Mesenchymal stem cell (in vitro differentiated cells and primary cell): ENCODE measurements at regions not wholly inside any gene's neighbourhood (a gene's known extent, or its start where the extent isn't known, plus 50 kb on each side); places are given as distances from the start of the nearest gene placed in this dataset.

Source experiments
- DNase-seq: peaks from one replicate; pipeline ENCODE4 v3.0.0-alpha.2; 2013
- H2AFZ ChIP-seq: one replicate; pipeline ENCODE4 v1.6.1; 2013; ENCODE audit warnings: low read depth, mild to moderate bottlenecking, control low read depth, inconsistent platforms, low read length, moderate library complexity
- H2AK5ac ChIP-seq: 2 replicates; pipeline ENCODE4 v1.6.1; 2013; ENCODE audit warnings: low read length, moderate library complexity, mild to moderate bottlenecking, inconsistent platforms; ENCODE audit not compliant: severe bottlenecking
- H2BK120ac ChIP-seq: one replicate; pipeline ENCODE4 v1.6.1; 2013; ENCODE audit warnings: low read depth, mild to moderate bottlenecking, inconsistent platforms, low read length, moderate library complexity
- H2BK12ac ChIP-seq, 2 experiments: one replicate each; pipeline ENCODE4 v1.6.1; 2013; ENCODE audit warnings: inconsistent platforms in 2 of 2, low read length in 2 of 2, mild to moderate bottlenecking in 2 of 2, moderate library complexity in 2 of 2, control low read depth in 1 of 2
- H2BK15ac ChIP-seq: one replicate; pipeline ENCODE4 v1.6.1; 2013; ENCODE audit warnings: mild to moderate bottlenecking, low read depth, inconsistent platforms; ENCODE audit not compliant: poor library complexity, severe bottlenecking
- H2BK5ac ChIP-seq: 2 replicates; pipeline ENCODE4 v1.6.1; 2013; ENCODE audit warnings: low read depth, mild to moderate bottlenecking, low read length, control low read depth, inconsistent platforms; ENCODE audit not compliant: poor library complexity, severe bottlenecking
- H3K14ac ChIP-seq, 2 experiments: one replicate each; pipeline ENCODE4 v1.6.1; 2013; ENCODE audit warnings: inconsistent platforms in 2 of 2, low read length in 2 of 2, control low read depth in 1 of 2, mild to moderate bottlenecking in 1 of 2, moderate library complexity in 1 of 2
- H3K18ac ChIP-seq, 2 experiments: one replicate each; pipeline ENCODE4 v1.6.1; 2013; ENCODE audit warnings: inconsistent platforms in 2 of 2, low read length in 2 of 2, control low read depth in 1 of 2, low read depth in 1 of 2, mild to moderate bottlenecking in 1 of 2
- H3K23ac ChIP-seq, 2 experiments: one replicate each; pipeline ENCODE4 v1.6.1; 2013; ENCODE audit warnings: inconsistent platforms in 2 of 2, low read length in 2 of 2, mild to moderate bottlenecking in 2 of 2, moderate library complexity in 2 of 2, control low read depth in 1 of 2
- H3K27ac ChIP-seq: 2 replicates; pipeline ENCODE4 v1.5.1; 2013; ENCODE audit warnings: mild to moderate bottlenecking, moderate library complexity, low read length, control low read depth, inconsistent platforms; ENCODE audit not compliant: poor library complexity, severe bottlenecking
- H3K27me3 ChIP-seq, 2 experiments: 2 replicates each; pipeline versions ENCODE4 v1.6.1 to v1.7.0; 2013; ENCODE audit warnings: low read length in 2 of 2, mild to moderate bottlenecking in 2 of 2, moderate library complexity in 2 of 2, control low read depth in 1 of 2, inconsistent platforms in 1 of 2; ENCODE audit not compliant: control insufficient read depth in 1 of 2, insufficient read depth in 1 of 2
- H3K36me3 ChIP-seq, 2 experiments: 2 replicates each; pipeline versions ENCODE4 v1.6.1 to v1.7.0; 2013; ENCODE audit warnings: low read length in 2 of 2, control low read depth in 1 of 2, inconsistent platforms in 1 of 2, low read depth in 1 of 2, mild to moderate bottlenecking in 1 of 2; ENCODE audit not compliant: insufficient read depth in 2 of 2, control insufficient read depth in 1 of 2
- H3K4ac ChIP-seq, 2 experiments: one replicate each; pipeline ENCODE4 v1.6.1; 2013; ENCODE audit warnings: inconsistent platforms in 2 of 2, low read length in 2 of 2, mild to moderate bottlenecking in 2 of 2, moderate library complexity in 2 of 2, control low read depth in 1 of 2, low read depth in 1 of 2
- H3K4me1 ChIP-seq: 2 replicates; pipeline ENCODE4 v1.6.1; 2013; ENCODE audit warnings: low read depth, low read length, control low read depth; ENCODE audit not compliant: control insufficient read depth, insufficient read depth
- H3K4me2 ChIP-seq: 2 replicates; pipeline ENCODE4 v1.6.1; 2013; ENCODE audit warnings: low read length, mild to moderate bottlenecking, inconsistent platforms; ENCODE audit not compliant: poor library complexity, severe bottlenecking
- H3K4me3 ChIP-seq, 2 experiments: 2 replicates each; pipeline versions ENCODE4 v1.5.1 to v1.7.0; 2013; ENCODE audit warnings: low read length in 2 of 2, mild to moderate bottlenecking in 2 of 2, control low read depth in 1 of 2, low read depth in 1 of 2; ENCODE audit not compliant: insufficient read depth in 1 of 2
- H3K79me1 ChIP-seq: replicated peaks from 2 replicates; pipeline ENCODE4 v1.6.1; 2013; ENCODE audit warnings: mild to moderate bottlenecking, control low read depth, low read length, inconsistent platforms; ENCODE audit not compliant: poor library complexity, severe bottlenecking
- H3K9ac ChIP-seq: 2 replicates; pipeline ENCODE4 v1.7.0; 2013; ENCODE audit warnings: mild to moderate bottlenecking, low read length, moderate library complexity
- H3K9me3 ChIP-seq: 2 replicates; pipeline ENCODE4 v1.7.0; 2013; ENCODE audit warnings: mild to moderate bottlenecking, low read length; ENCODE audit not compliant: control insufficient read depth
- H4K8ac ChIP-seq: one replicate; pipeline ENCODE4 v1.6.1; 2013; ENCODE audit warnings: inconsistent platforms, mild to moderate bottlenecking, low read length, moderate library complexity
- H4K91ac ChIP-seq: one replicate; pipeline ENCODE4 v1.6.1; 2013; ENCODE audit warnings: mild to moderate bottlenecking, low read length, inconsistent platforms
- WGBS: methylation state at CpG from one replicate; pipeline ENCODE4 v1.1.7; 2013; ENCODE audit warnings: mixed read lengths; 5-methylcytosine and 5-hydroxymethylcytosine counted together

DNA sequence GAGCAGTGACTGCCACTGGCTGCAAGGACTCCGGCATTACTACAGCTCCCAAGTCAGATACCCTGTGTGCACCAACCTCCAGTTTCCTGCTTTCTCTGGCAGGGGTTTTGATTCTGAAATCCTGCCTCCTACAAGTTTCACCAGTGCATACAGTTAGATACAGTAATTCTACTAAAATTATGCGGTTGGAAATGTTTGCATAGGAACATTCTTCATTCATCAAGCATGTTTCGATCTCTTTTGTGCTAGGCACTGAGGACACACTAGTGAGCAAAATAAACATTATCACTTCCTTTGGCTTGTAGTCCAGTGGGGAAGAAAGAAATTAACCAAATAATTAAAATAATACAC lies 152.2 kb downstream of the TMEM167A start:
- Histone ChIP-seq H3K27ac (no peak overlapping the region), H4K91ac (no peak overlapping the region), H3K9me3 (no peaks in the 10 kb centered on the region), H3K14ac (no peak overlapping the region), H3K4ac (no peak overlapping the region), H3K79me1 (no peaks in the 10 kb centered on the region), H2BK12ac (no peak overlapping the region), H3K36me3 (no peaks in the 10 kb centered on the region), H3K9ac (no peak overlapping the region), H3K23ac (no peak overlapping the region), H2BK15ac (no peak overlapping the region), H2BK5ac (no peak overlapping the region), H3K4me1 (peaks cover 1% of the 10 kb centered on the region), H2AFZ (no peak overlapping the region), H3K18ac (no peak overlapping the region), H4K8ac (no peak overlapping the region), H3K27me3 (peaks cover 0 to 6% of the 10 kb centered on the region in 2 experiments), H2AK5ac (no peak overlapping the region), H3K4me2 (no peak overlapping the region), H3K4me3 (no peak overlapping the region), H2BK120ac (no peak overlapping the region)
- DNase-seq = no peak
- 92% methylated on average over 1 of the region's 3 CpGs for WGBS

DNA sequence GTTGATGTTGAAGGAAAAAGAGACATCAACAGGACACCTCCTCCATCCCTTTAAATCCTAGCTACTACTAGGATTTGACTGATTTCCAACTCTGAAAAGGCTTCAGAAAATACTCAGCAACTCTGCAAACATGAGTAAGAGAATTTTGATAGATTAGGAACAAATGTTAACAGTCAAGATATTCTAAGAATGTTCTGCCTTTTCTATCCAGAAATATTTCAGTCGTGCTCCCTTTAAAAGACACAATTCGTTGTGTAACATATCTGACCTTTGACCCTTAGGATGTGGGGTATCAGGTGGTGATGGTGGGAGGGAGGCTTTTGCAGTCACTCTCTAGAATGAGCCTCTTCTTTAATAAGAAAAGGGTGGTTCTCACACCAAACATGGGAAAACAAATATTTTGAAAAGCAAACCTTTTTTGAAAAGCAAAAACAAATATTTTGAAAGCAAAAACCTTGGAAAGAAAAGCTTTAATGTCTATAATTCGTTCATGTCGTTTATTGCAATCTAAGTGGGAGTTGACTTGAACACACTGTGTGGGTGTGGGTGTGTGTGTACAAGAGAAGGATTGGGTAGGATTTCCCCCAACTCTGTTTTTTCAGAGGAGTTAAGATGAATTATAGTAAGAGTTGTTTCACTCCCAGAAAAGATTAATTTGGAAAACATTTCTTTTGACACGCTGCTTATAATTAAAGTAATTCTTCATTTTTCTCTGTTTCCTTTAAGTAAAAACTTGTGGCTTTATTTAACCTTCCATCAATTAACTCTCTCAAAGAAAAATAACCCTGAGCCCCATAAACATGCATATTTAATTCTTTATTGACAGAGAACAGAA lies 152.8 kb downstream of the TMEM167A start:
- no peak overlapping the region for H3K4ac ChIP-seq
- H3K9ac ChIP-seq = peak overlapping the region; percentile 14
- H3K4me1 ChIP-seq = peaks cover 1% of the 10 kb centered on the region
- H2BK5ac ChIP-seq = no peak overlapping the region
- H3K79me1 ChIP-seq = no peaks in the 10 kb centered on the region
- H3K23ac ChIP-seq = no peak overlapping the region
- no peak overlapping the region for H3K18ac ChIP-seq
- WGBS = 94% methylated on average over 3 of the region's 5 CpGs
- no peak overlapping the region for H2BK120ac ChIP-seq
- no peak overlapping the region for H2BK15ac ChIP-seq
- H2AK5ac ChIP-seq = no peak overlapping the region
- no peak overlapping the region for H4K8ac ChIP-seq
- H2BK12ac ChIP-seq = no peak overlapping the region
- peaks cover 0 to 6% of the 10 kb centered on the region in 2 experiments for H3K27me3 ChIP-seq
- no peaks in the 10 kb centered on the region for H3K9me3 ChIP-seq
- no peak overlapping the region for H3K27ac ChIP-seq
- H3K4me2 ChIP-seq = no peak overlapping the region
- H3K4me3 ChIP-seq = no peak overlapping the region
- no peaks in the 10 kb centered on the region for H3K36me3 ChIP-seq
- H3K14ac ChIP-seq = no peak overlapping the region
- H4K91ac ChIP-seq = no peak overlapping the region
- DNase-seq = no peak
- no peak overlapping the region for H2AFZ ChIP-seq

DNA sequence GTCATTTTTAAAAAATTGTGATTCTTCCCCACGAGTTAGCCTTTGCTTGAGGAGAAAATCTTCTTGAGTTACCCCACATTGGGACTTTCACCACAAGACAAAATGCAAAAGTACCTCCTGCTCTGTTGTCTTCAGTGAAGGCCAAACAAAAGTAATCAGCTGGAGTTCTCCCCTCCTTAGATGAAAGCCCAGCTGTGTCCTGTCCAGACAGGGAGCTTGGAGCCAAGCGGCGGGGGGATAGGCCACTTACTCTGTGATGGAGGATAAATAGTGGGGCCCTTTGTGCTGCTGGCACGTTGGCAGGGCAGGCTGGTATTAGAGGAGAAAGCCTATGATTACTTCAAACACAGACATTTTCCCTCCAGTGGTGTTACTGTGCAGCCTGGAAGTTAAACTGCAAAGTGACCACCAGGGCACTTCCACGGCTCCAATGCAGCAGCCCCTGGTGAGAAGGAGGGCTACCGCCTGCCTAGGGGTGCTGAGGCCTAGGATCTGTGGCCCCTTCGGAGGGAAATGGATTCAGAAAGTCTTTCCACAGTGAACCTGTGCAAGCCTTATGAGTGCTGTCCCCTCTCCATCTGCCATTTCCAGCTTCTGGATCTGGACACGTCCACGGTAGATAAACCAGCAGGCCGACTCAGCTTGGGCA lies 155.0 kb downstream of the TMEM167A start:
- Histone ChIP-seq H2BK5ac (no peak overlapping the region), H3K79me1 (no peaks in the 10 kb centered on the region), H3K4ac (no peak overlapping the region), H3K14ac (no peak overlapping the region), H3K36me3 (no peaks in the 10 kb centered on the region), H4K91ac (no peak overlapping the region), H4K8ac (no peak overlapping the region), H3K4me1 (peaks cover 1% of the 10 kb centered on the region), H3K27ac (no peak overlapping the region), H2BK120ac (no peak overlapping the region), H2AFZ (no peak overlapping the region), H3K27me3 (peaks cover 0 to 6% of the 10 kb centered on the region in 2 experiments), H3K9ac (no peak overlapping the region), H2BK12ac (no peak overlapping the region), H2BK15ac (no peak overlapping the region), H3K4me3 (no peak overlapping the region), H3K18ac (no peak overlapping the region), H3K4me2 (no peak overlapping the region), H3K9me3 (no peaks in the 10 kb centered on the region), H2AK5ac (no peak overlapping the region), H3K23ac (no peak overlapping the region)
- 85% methylated on average over 9 of the region's 10 CpGs for WGBS
- DNase-seq = no peak

DNA sequence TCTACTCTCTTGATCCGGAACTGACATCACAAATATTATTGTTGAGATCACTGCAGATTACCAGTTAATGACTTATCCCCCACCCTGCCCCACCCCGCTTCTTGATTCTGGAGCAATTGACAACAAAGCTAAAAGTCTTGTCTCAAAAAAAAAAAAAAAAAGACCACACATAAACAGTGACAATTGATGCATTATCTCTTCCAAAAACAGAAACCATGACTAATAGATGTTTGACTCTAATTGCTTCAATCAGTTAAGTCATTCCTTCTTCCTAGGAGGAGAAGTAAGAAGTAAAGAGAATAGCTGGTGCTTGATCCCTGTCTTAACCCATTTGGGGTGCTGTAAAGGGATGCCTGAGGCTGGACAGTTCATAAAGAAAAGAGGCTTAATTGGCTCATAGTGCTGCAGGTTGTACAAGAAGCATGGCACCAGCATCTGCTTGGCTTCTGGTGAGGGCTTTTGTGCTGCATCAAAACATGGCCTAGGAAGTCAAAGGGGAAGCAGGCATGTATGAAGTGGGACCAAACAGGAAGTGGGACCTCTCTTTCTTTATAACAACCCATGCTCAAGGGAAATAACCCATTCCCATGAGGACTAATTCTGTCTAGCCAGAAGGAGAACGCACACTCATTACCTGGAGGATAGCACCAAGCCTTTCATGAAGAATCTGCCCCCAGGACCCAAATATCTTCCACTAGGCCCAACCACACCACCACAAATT lies 158.7 kb downstream of the TMEM167A start:
- Histone ChIP-seq H3K27ac (no peak overlapping the region), H3K18ac (no peak overlapping the region), H2BK15ac (no peak overlapping the region), H4K8ac (no peak overlapping the region), H3K79me1 (no peaks in the 10 kb centered on the region), H3K9ac (no peak overlapping the region), H2BK5ac (no peak overlapping the region), H3K9me3 (peaks cover 22% of the 10 kb centered on the region), H2BK120ac (no peak overlapping the region), H3K4ac (no peak overlapping the region), H3K4me1 (peaks cover 1% of the 10 kb centered on the region), H3K14ac (no peak overlapping the region), H3K36me3 (no peaks in the 10 kb centered on the region), H3K4me2 (no peak overlapping the region), H3K4me3 (no peak overlapping the region), H3K23ac (no peak overlapping the region), H2BK12ac (no peak overlapping the region), H2AFZ (no peak overlapping the region), H2AK5ac (no peak overlapping the region), H4K91ac (no peak overlapping the region), H3K27me3 (peaks cover 0 to 6% of the 10 kb centered on the region in 2 experiments)
- no peak for DNase-seq
- WGBS = 80% methylated on average over 3 of the region's 3 CpGs
